K562 (cell line): ENCODE measurements at regions not wholly inside any gene's neighbourhood (a gene's known extent, or its start where the extent isn't known, plus 50 kb on each side); places are given as distances from the start of the nearest gene placed in this dataset.

Experiments used
- ATAC-seq: fragments of 200-7000 bp; cut with Tn5 transposase; 3 replicates; pipeline ENCODE4 v1.9.1; 2020; ENCODE audit warnings: moderate library complexity
- BruUV-seq: library from RNA; stranded (reverse); fragments of 400-500 nt; replicated peaks from 2 replicates; lab custom pipeline; 2021; lab: Mats Ljungman, UMichigan
- CTCF ChIA-PET: fragments of 300-600 bp; formaldehyde crosslinking; extraction: SDS; loops from one replicate; lab custom pipeline; 2021; ENCODE audit warnings: low intra/inter-chr PET ratio; lab: Yijun Ruan, JAX
- POLR2A ChIA-PET: fragments of 300-600, 350-650 bp; sonication (Branson Sonifier 250); formaldehyde crosslinking; extraction: SDS; loops from one replicate; lab custom pipeline; 2021; ENCODE audit warnings: antibody characterized with exemption, inconsistent platforms; lab: Yijun Ruan, JAX
- DNase-seq, 4 experiments: peaks; one replicate each; pipeline versions ENCODE4 v3.0.0 to v3.0.0-alpha.2; 2011 to 2018; ENCODE audit warnings: low spot score in 3 of 4, mixed read lengths in 3 of 4; ENCODE audit errors: extremely low read depth in 1 of 4
- FAIRE-seq: peaks from 2 replicates; lab custom pipeline; 2011; peaks lifted over from hg19 to GRCh38; lab: Jason Lieb, UNC
- H2AFZ ChIP-seq: 2 replicates; pipeline ENCODE4 v1.6.0; 2011; ENCODE audit warnings: low read depth, low read length, control low read depth, inconsistent platforms
- H3K27ac ChIP-seq: fragments of 200-600 bp; 3 replicates; pipeline ENCODE4 v1.8.0; 2011; ENCODE audit warnings: low read depth, mild to moderate bottlenecking, control low read depth, inconsistent platforms, low read length, moderate library complexity, mixed read lengths; ENCODE audit errors: extremely low read depth
- H3K27me3 ChIP-seq, 2 experiments: fragments of 300-600 bp in 1 of 2; 2 replicates in 1 of 2; 3 replicates in 1 of 2; pipeline versions ENCODE4 v1.6.0 to v1.8.0; 2011; ENCODE audit warnings: inconsistent platforms in 2 of 2, low read length in 2 of 2, mild to moderate bottlenecking in 1 of 2, mixed read lengths in 1 of 2, moderate library complexity in 1 of 2; ENCODE audit not compliant: control insufficient read depth in 2 of 2, insufficient read depth in 2 of 2
- H3K36me3 ChIP-seq: fragments of 300-600 bp; 3 replicates; pipeline ENCODE4 v1.8.0; 2011; ENCODE audit warnings: mild to moderate bottlenecking, low read length, inconsistent platforms; ENCODE audit not compliant: control insufficient read depth, insufficient read depth
- H3K4me1 ChIP-seq, 2 experiments: fragments of 200-600 bp in 1 of 2; replicated peaks in 1 of 2; 2 replicates in 1 of 2; 3 replicates in 1 of 2; pipeline versions ENCODE4 v1.5.1 to v1.8.0; 2011; ENCODE audit warnings: inconsistent platforms in 2 of 2, low read length in 2 of 2, mild to moderate bottlenecking in 1 of 2, mixed read lengths in 1 of 2, moderate library complexity in 1 of 2; ENCODE audit not compliant: control insufficient read depth in 2 of 2, insufficient read depth in 2 of 2
- H3K4me2 ChIP-seq: 2 replicates; pipeline ENCODE4 v1.6.1; 2011; ENCODE audit warnings: low read length, control low read depth, inconsistent platforms, mixed read lengths; ENCODE audit not compliant: insufficient read depth
- H3K4me3 ChIP-seq: fragments of 200-600 bp; sonication (generic), shearing (Covaris generic); 2 replicates; pipeline ENCODE4 v1.5.1; 2016; ENCODE audit warnings: control low read depth, inconsistent platforms
- H3K79me2 ChIP-seq: fragments of 200-600 bp; 3 replicates; pipeline ENCODE4 v1.8.0; 2011; ENCODE audit warnings: low read length, inconsistent platforms; ENCODE audit not compliant: control insufficient read depth, insufficient read depth
- H3K9ac ChIP-seq, 2 experiments: 2 replicates each; pipeline versions ENCODE4 v1.6.0 to v1.6.1; 2011; ENCODE audit warnings: low read depth in 2 of 2, low read length in 2 of 2, control low read depth in 1 of 2, inconsistent platforms in 1 of 2, mild to moderate bottlenecking in 1 of 2, mixed read lengths in 1 of 2; ENCODE audit not compliant: insufficient read depth in 1 of 2
- H3K9me1 ChIP-seq: one replicate; pipeline ENCODE4 v1.6.0; 2011; ENCODE audit warnings: inconsistent platforms, mild to moderate bottlenecking, low read length, moderate library complexity; ENCODE audit not compliant: control insufficient read depth, insufficient read depth
- H3K9me3 ChIP-seq: replicated peaks from 2 replicates; pipeline ENCODE4 v1.5.1; 2011; ENCODE audit warnings: low read depth, low read length, inconsistent platforms; ENCODE audit not compliant: control insufficient read depth, insufficient read depth
- H4K20me1 ChIP-seq: replicated peaks from 2 replicates; pipeline ENCODE4 v1.6.1; 2011; ENCODE audit warnings: low read length, inconsistent platforms, mixed read lengths; ENCODE audit not compliant: control insufficient read depth, insufficient read depth
- CHD1 ChIP-seq: fragments of 200-600 bp; sonication (generic); IDR thresholded peaks from one replicate; pipeline ENCODE4 v1.6.1; 2012; ENCODE audit warnings: mild to moderate bottlenecking, moderate library complexity, low read length, inconsistent platforms
- CXXC5 ChIP-seq: fragments of 250-450 bp; sonication (Bioruptor Pico); IDR thresholded peaks from 2 replicates; pipeline ENCODE4 v1.8.0; 2022; ENCODE audit warnings: inconsistent platforms, mild to moderate bottlenecking, moderate library complexity
- HMGN3 ChIP-seq: IDR thresholded peaks from 2 replicates; pipeline ENCODE4 v1.6.1; 2011; ENCODE audit warnings: borderline replicate concordance, low read depth, mild to moderate bottlenecking, mixed read lengths, low read length; ENCODE audit not compliant: insufficient read length; ENCODE audit errors: extremely low read depth
- KAT2B ChIP-seq: IDR thresholded peaks from one replicate; pipeline ENCODE4 v1.6.1; 2012; ENCODE audit warnings: low read depth, mild to moderate bottlenecking, control low read depth, inconsistent platforms, low read length, moderate library complexity
- NCOR1 ChIP-seq: fragments of 450-650 bp; IDR thresholded peaks from 2 replicates; pipeline ENCODE4 v1.6.1; 2016; ENCODE audit warnings: mild to moderate bottlenecking, moderate library complexity
- RCOR1 ChIP-seq, 2 experiments: IDR thresholded peaks; 2 replicates each; pipeline ENCODE4 v1.6.1; 2012; ENCODE audit warnings: low read depth in 2 of 2, low read length in 2 of 2, borderline replicate concordance in 1 of 2, improper control_type of control experiment in 1 of 2
- ZBTB2 ChIP-seq: fragments of 450-650 bp; IDR thresholded peaks from 2 replicates; pipeline ENCODE4 v1.6.1; 2016; ENCODE audit warnings: antibody characterized with exemption
- ZFP91 ChIP-seq: sonication (generic); formaldehyde crosslinking; IDR thresholded peaks from 2 replicates; pipeline ENCODE4 v1.8.0; 2022; ENCODE audit warnings: mild to moderate bottlenecking, missing genetic modification reagents
- ZNF316 ChIP-seq: fragments of 450-650 bp; IDR thresholded peaks from 2 replicates; pipeline ENCODE4 v1.6.1; 2016
- ZNF436 ChIP-seq: fragments of 250-450, 450-650 bp; sonication (Bioruptor Pico); formaldehyde crosslinking; IDR thresholded peaks from 2 replicates; pipeline ENCODE4 v1.7.0; 2020; ENCODE audit warnings: mild to moderate bottlenecking
- ZNF445 ChIP-seq: fragments of 250-450 bp; sonication (Bioruptor Pico); IDR thresholded peaks from 2 replicates; pipeline ENCODE4 v1.4.0; 2020; ENCODE audit warnings: low read depth, mild to moderate bottlenecking, moderate library complexity
- WGBS: fragments of 100-300 bp; shearing (Covaris generic); methylation state at CpG from one replicate; pipeline ENCODE4 v1.1.6; 2016; ENCODE audit warnings: low coverage, mixed read lengths; ENCODE audit not compliant: insufficient coverage; ENCODE audit errors: missing lambda C conversion rate; 5-methylcytosine and 5-hydroxymethylcytosine counted together
- in situ Hi-C: fragments of 300-500 bp; cut with MboI; formaldehyde crosslinking; loops from 4 replicates; pipeline ENCODE4 v1.15.0; 2018; ENCODE audit warnings: inconsistent platforms, mixed read lengths
- intact Hi-C: fragments of 100-400 bp; cut with micrococcal nuclease; formaldehyde crosslinking; loops from 2 replicates; pipeline ENCODE4 v1.14.2; 2022

GRCh38 chr5:74478328-74478727 is 162.2 kb downstream of the ENC1 start:
- Histone ChIP-seq H4K20me1 (no peaks in the 10 kb centered on the region), H3K4me1 (no peaks in the 10 kb centered on the region), H3K9me1 (no peaks in the 10 kb centered on the region), H2AFZ (no peak overlapping the region), H3K9me3 (no peaks in the 10 kb centered on the region), H3K4me3 (no peak overlapping the region), H3K9ac (no peak overlapping the region), H3K36me3 (no peaks in the 10 kb centered on the region), H3K4me2 (no peak overlapping the region), H3K79me2 (no peaks in the 10 kb centered on the region), H3K27me3 (peaks cover 12 to 20% of the 10 kb centered on the region in 2 experiments), H3K27ac (no peak overlapping the region)
- intact Hi-C loops (no loop called here), in situ Hi-C loops (no loop called here)
- FAIRE-seq (no peak), ATAC-seq (no peak), DNase-seq (no peak)
- TF ChIP-seq ZBTB2: no peak
- TF ChIP-seq NCOR1: no peak
- no peak for TF ChIP-seq CXXC5 (CRISPR knock-in tag)
- no peak for TF ChIP-seq ZNF436
- no peak for TF ChIP-seq RCOR1 (IDR thresholded peaks at IDR 0.05; ENCODE audit: borderline replicate concordance in 1 of 2, low read depth in 2 of 2, low read length in 2 of 2)
- TF ChIP-seq ZNF445: no peak
- no TSS peak for BruUV-seq
- ChIA-PET CTCF (no interaction called here), POLR2A (no interaction called here)
- 0% methylated on average over 5 of the region's 5 CpGs for WGBS

- H3K4me2 ChIP-seq: no peak overlapping the region
- no peak for TF ChIP-seq ZFP91 (CRISPR knock-in tag)
- TF ChIP-seq HMGN3: no peak
- TF ChIP-seq KAT2B: no peak
- TF ChIP-seq ZNF316: no peak
- no peak for TF ChIP-seq CHD1
These were observed 162.8 kb downstream of the ENC1 start for GRCh38 chr5:74477761-74478160.

More at GRCh38 chr5:74477761-74478160, 162.8 kb downstream of the ENC1 start:
- WGBS: 2% methylated on average over 12 of the region's 12 CpGs
- no peak overlapping the region for H3K4me3 ChIP-seq
- in situ Hi-C loops: no loop called here
- no peaks in the 10 kb centered on the region for H3K36me3 ChIP-seq
- no peaks in the 10 kb centered on the region for H3K9me3 ChIP-seq
- ChIA-PET POLR2A (no interaction called here), CTCF (no interaction called here)
- H3K9me1 ChIP-seq: no peaks in the 10 kb centered on the region
- H2AFZ ChIP-seq: no peak overlapping the region
- no TSS peak for BruUV-seq
- no peaks in the 10 kb centered on the region for H4K20me1 ChIP-seq
- peak in 1 of 4 experiments; percentile 9 for DNase-seq
- intact Hi-C loops: no loop called here
- ATAC-seq: no peak
- peaks cover 12 to 20% of the 10 kb centered on the region in 2 experiments for H3K27me3 ChIP-seq
- no peak overlapping the region for H3K27ac ChIP-seq
- no peak for FAIRE-seq
- no peaks in the 10 kb centered on the region for H3K79me2 ChIP-seq
- no peaks in the 10 kb centered on the region for H3K4me1 ChIP-seq
- H3K9ac ChIP-seq: no peak overlapping the region
